NT2/D1 (cell line): ENCODE measurements at regions not wholly inside any gene's neighbourhood (a gene's known extent, or its start where the extent isn't known, plus 50 kb on each side); places are given as distances from the start of the nearest gene placed in this dataset.

ENCODE experiments used
- SUZ12 ChIP-seq: IDR thresholded peaks from 2 replicates; pipeline ENCODE4 v1.6.1; 2011; ENCODE audit not compliant: insufficient read length, insufficient read depth; ENCODE audit errors: extremely low read depth
- YY1 ChIP-seq: IDR thresholded peaks from 2 replicates; pipeline ENCODE4 v1.6.1; 2011; ENCODE audit not compliant: insufficient read length, insufficient read depth
- ZNF274 ChIP-seq: IDR thresholded peaks from 2 replicates; pipeline ENCODE4 v1.6.1; 2011; ENCODE audit warnings: mild to moderate bottlenecking, low read depth, low read length

DNA sequence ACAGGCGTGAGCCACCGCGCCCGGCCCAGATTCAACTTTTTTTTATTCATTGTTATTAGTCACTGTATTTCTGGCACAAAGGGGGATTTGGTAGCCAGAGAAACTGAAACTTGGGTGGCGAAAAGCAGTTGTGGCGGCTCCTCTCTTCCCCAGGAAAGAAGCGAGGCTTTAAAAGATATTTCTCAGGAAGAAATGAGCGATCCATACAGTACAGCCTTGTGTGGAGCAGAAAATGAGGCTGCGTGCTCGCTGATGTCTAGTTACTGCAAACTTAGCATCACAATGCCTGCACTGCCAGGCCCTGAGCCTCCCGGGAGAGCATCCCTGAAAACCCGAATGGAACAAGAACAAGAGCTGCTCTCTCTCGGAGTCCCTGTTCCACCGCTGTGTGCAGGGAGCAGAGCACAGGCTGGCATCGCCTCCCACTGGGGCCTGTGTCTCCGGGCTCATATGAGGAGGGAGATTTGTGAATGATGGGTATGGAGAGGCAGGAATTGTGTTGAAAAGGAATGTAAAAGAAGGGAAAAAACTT lies 234.0 kb downstream of the ZNF516 start:
- TF ChIP-seq YY1 (no peak), ZNF274 (no peak), SUZ12 (no peak)
